Esophagus muscularis mucosa (tissue), 3 donors: ENCODE measurements at regions not wholly inside any gene's neighbourhood (a gene's known extent, or its start where the extent isn't known, plus 50 kb on each side); places are given as distances from the start of the nearest gene placed in this dataset.

Experiments
- CTCF ChIP-seq, 3 experiments: fragments of 200-600 bp in 2 of 3; fragments of 450-650 bp in 1 of 3; sonication (generic) in 2 of 3; IDR thresholded peaks; one replicate each; pipeline ENCODE4 v1.5.1; 2017 to 2019; ENCODE audit warnings: antibody characterized with exemption in 3 of 3, mild to moderate bottlenecking in 2 of 3, moderate library complexity in 1 of 3
- POLR2A ChIP-seq: fragments of 450-650 bp; IDR thresholded peaks from one replicate; pipeline ENCODE4 v1.6.1; 2017; ENCODE audit warnings: antibody characterized with exemption, moderate library complexity, mild to moderate bottlenecking, low read depth

GRCh38 chr18:78920456-78921138 is 59.0 kb upstream of the SALL3 start:
- TF ChIP-seq CTCF (IDR thresholded peaks at IDR 0.05) (no peak), POLR2A (no peak)
